HG02852 (cell line): ENCODE measurements at regions not wholly inside any gene's neighbourhood (a gene's known extent, or its start where the extent isn't known, plus 50 kb on each side); places are given as distances from the start of the nearest gene placed in this dataset.
"Not testable (repeated sequence)": the region's sequence is repeated elsewhere in the genome, so short reads cannot be mapped to it uniquely, and the experiment has no call there.

Experiments
- ATAC-seq: cut with Tn5 transposase; IDR thresholded peaks from one replicate; pipeline ENCODE4 v1.9.1; 2021; ENCODE audit warnings: mild to moderate bottlenecking, moderate library complexity; ENCODE audit not compliant: unreplicated experiment

- ATAC-seq, result no peak
These were observed 1263.4 kb downstream of the DSC3 start for GRCh38 chr18:29779096-29779495.

GRCh38 chr18:29753379-29753778, 1289.2 kb downstream of the DSC3 start:
- no peak for ATAC-seq

GRCh38 chr18:29749704-29750103, 1292.8 kb downstream of the DSC3 start:
- no peak for ATAC-seq

- no peak for ATAC-seq
These were observed 1301.1 kb downstream of the DSC3 start for GRCh38 chr18:29741461-29741860.

- no peak for ATAC-seq
These were observed 1304.9 kb downstream of the DSC3 start for GRCh38 chr18:29737620-29738019.

- no peak for ATAC-seq
These were observed 1305.4 kb downstream of the DSC3 start for GRCh38 chr18:29737190-29737589.

GRCh38 chr18:29730073-29730472, 1312.5 kb downstream of the DSC3 start:
- no peak for ATAC-seq

GRCh38 chr18:29726646-29727045, 1315.9 kb downstream of the DSC3 start:
- no peak for ATAC-seq

- not testable (repeated sequence) for ATAC-seq
These were observed 1319.1 kb downstream of the DSC3 start for GRCh38 chr18:29723486-29723885.

GRCh38 chr18:29715960-29716359, 1326.6 kb downstream of the DSC3 start:
- ATAC-seq, result not testable (repeated sequence)

GRCh38 chr18:29712785-29713184, 1329.8 kb downstream of the DSC3 start:
- ATAC-seq, result no peak

- ATAC-seq, result no peak
These were observed 1330.6 kb downstream of the DSC3 start for GRCh38 chr18:29711932-29712331.

- no peak for ATAC-seq
These were observed 1349.2 kb downstream of the DSC3 start for GRCh38 chr18:29693334-29693733.

- no peak for ATAC-seq
These were observed 1361.0 kb downstream of the DSC3 start for GRCh38 chr18:29681578-29681977.

- ATAC-seq, result no peak
These were observed 1378.1 kb downstream of the DSC3 start for GRCh38 chr18:29664278-29665036.

GRCh38 chr18:29661924-29662323, 1380.6 kb downstream of the DSC3 start:
- no peak for ATAC-seq

GRCh38 chr18:29660777-29661176, 1381.8 kb downstream of the DSC3 start:
- no peak for ATAC-seq

GRCh38 chr18:29653671-29654215, 1388.8 kb downstream of the DSC3 start:
- no peak for ATAC-seq

- no peak for ATAC-seq
These were observed 1389.7 kb downstream of the DSC3 start for GRCh38 chr18:29652797-29653196.

GRCh38 chr18:29651122-29651680, 1391.3 kb downstream of the DSC3 start:
- ATAC-seq, result no peak

GRCh38 chr18:29648891-29649290, 1393.7 kb downstream of the DSC3 start:
- ATAC-seq, result no peak

- no peak for ATAC-seq
These were observed 1394.8 kb downstream of the DSC3 start for GRCh38 chr18:29647700-29648099.
